Panc1 (cell line): ENCODE measurements at regions not wholly inside any gene's neighbourhood (a gene's known extent, or its start where the extent isn't known, plus 50 kb on each side); places are given as distances from the start of the nearest gene placed in this dataset.

Experiments used
- ATAC-seq: fragments of 200-7000 bp; cut with Tn5 transposase; 2 replicates; pipeline ENCODE4 v1.9.1; 2020; ENCODE audit warnings: mild to moderate bottlenecking, moderate library complexity
- BruUV-seq: library from RNA; stranded (reverse); fragments of 400-500 nt; replicated peaks from 2 replicates; lab custom pipeline; 2021; lab: Mats Ljungman, UMichigan
- CTCF ChIA-PET: fragments of 300-600 bp; sonication (Branson Sonifier 250); formaldehyde crosslinking; loops from one replicate; lab custom pipeline; 2022; ENCODE audit warnings: antibody characterized with exemption; lab: Charles Lee
- POLR2A ChIA-PET: fragments of 300-600 bp; sonication (Branson Sonifier 250); formaldehyde crosslinking; loops from one replicate; lab custom pipeline; 2022; ENCODE audit warnings: antibody characterized with exemption; lab: Charles Lee
- DNase-seq: peaks from one replicate; pipeline ENCODE4 v3.0.0-alpha.2; 2010; ENCODE audit warnings: low read depth, low spot score
- H3K27ac ChIP-seq: 2 replicates; pipeline ENCODE4 v1.5.1; 2011; ENCODE audit warnings: mild to moderate bottlenecking, low read length, inconsistent platforms
- H3K27me3 ChIP-seq: fragments of 200-500 bp; sonication (Bioruptor generic); 2 replicates; pipeline ENCODE4 v1.6.0; 2014; ENCODE audit warnings: low read length, inconsistent platforms; ENCODE audit not compliant: control insufficient read depth, insufficient read depth
- H3K36me3 ChIP-seq: fragments of 200-500 bp; sonication (Bioruptor generic); 2 replicates; pipeline ENCODE4 v1.5.1; 2014; ENCODE audit warnings: inconsistent platforms, mild to moderate bottlenecking, low read length, moderate library complexity; ENCODE audit not compliant: control insufficient read depth, insufficient read depth
- H3K4me1 ChIP-seq: 2 replicates; pipeline ENCODE4 v1.5.1; 2011; ENCODE audit warnings: inconsistent platforms, mild to moderate bottlenecking, low read length, moderate library complexity; ENCODE audit not compliant: control insufficient read depth, insufficient read depth
- H3K4me3 ChIP-seq, 2 experiments: 2 replicates each; pipeline ENCODE4 v1.5.1; 2011 to 2012; ENCODE audit warnings: low read depth in 2 of 2, low read length in 2 of 2, mild to moderate bottlenecking in 2 of 2, inconsistent platforms in 1 of 2, moderate library complexity in 1 of 2
- H3K9me3 ChIP-seq: fragments of 200-500 bp; sonication (Bioruptor generic); 2 replicates; pipeline ENCODE4 v1.5.1; 2014; ENCODE audit warnings: low read depth, mild to moderate bottlenecking, inconsistent platforms, low read length, moderate library complexity; ENCODE audit not compliant: control insufficient read depth, insufficient read depth
- CTCF ChIP-seq: fragments of 450-650 bp; IDR thresholded peaks from 2 replicates; pipeline ENCODE4 v1.5.1; 2017; ENCODE audit warnings: mild to moderate bottlenecking
- POLR2AphosphoS5 ChIP-seq: IDR thresholded peaks from 2 replicates; pipeline ENCODE4 v1.6.1; 2012; ENCODE audit warnings: mild to moderate bottlenecking, low read depth, low read length, moderate library complexity
- REST ChIP-seq, 2 experiments: IDR thresholded peaks; 2 replicates each; pipeline ENCODE4 v1.6.1; 2011 to 2012; ENCODE audit warnings: low read depth in 2 of 2, control low read depth in 1 of 2, low read length in 1 of 2, mild to moderate bottlenecking in 1 of 2, moderate library complexity in 1 of 2; ENCODE audit not compliant: insufficient read depth in 1 of 2
- SIN3A ChIP-seq: IDR thresholded peaks from 2 replicates; pipeline ENCODE4 v1.6.1; 2012; ENCODE audit warnings: low read depth, mild to moderate bottlenecking, low read length, moderate library complexity, borderline replicate concordance; ENCODE audit not compliant: insufficient read depth
- TCF7L2 ChIP-seq: IDR thresholded peaks from 2 replicates; pipeline ENCODE4 v1.6.1; 2011; ENCODE audit warnings: mild to moderate bottlenecking, low read depth, low read length, inconsistent platforms
- in situ Hi-C: cut with HindIII; loops from 2 replicates; pipeline ENCODE4 v1.10.0; 2016; ENCODE audit warnings: low sequenced_read_pairs, low pct_unique_long_range_greater_than_20kb
- intact Hi-C: fragments of 100-400 bp; cut with micrococcal nuclease; formaldehyde crosslinking; loops from one replicate; pipeline ENCODE4 v1.10.0; 2022; ENCODE audit not compliant: unreplicated experiment

DNA sequence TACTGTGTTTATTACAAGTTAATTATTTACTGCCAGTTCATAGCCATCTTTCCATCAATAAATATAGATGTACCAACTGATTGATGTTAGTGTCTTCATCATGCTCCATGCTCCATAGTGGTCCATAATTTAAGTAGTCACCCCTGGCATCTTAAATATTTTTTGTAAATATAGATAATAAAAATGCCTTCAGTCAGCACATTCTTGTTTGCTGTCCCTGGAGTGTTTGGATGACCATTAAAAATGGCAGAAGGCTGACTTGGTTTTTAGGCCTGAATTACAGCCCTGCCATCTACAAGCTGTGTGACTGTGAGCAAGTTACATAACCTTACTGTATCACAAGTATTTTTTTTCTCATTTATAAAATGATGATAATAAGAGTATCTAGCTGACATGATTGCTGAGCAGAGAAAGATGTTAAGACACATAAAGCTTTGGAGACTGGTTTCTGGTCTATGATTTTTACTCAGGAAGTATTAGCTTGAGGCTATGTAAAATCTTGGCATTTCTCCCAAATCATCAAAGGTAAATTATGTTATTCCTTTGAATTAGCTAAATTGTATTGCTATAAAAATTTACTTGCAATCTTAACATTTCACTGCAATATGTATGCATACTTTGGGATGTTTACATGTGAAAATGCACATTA is 427.2 kb downstream of the USP25 start:
- no peak overlapping the region for H3K4me3 ChIP-seq
- no peaks in the 10 kb centered on the region for H3K4me1 ChIP-seq
- no peaks in the 10 kb centered on the region for H3K9me3 ChIP-seq
- no peak overlapping the region for H3K27ac ChIP-seq
- H3K27me3 ChIP-seq = no peaks in the 10 kb centered on the region
- POLR2A ChIA-PET = no interaction called here
- CTCF ChIA-PET = no interaction called here
- intact Hi-C loops (no loop called here), in situ Hi-C loops (no loop called here)
- TF ChIP-seq POLR2AphosphoS5 = no peak
- no peak for TF ChIP-seq REST (IDR thresholded peaks at IDR 0.05; ENCODE audit: insufficient read depth in 1 of 2, low read depth in 2 of 2, low read length in 1 of 2)
- TF ChIP-seq CTCF = no peak
- no peak for TF ChIP-seq SIN3A
- no peak for TF ChIP-seq TCF7L2
- ATAC-seq = no peak
- H3K36me3 ChIP-seq = no peaks in the 10 kb centered on the region
- no TSS peak for BruUV-seq
- DNase-seq = no peak

- in situ Hi-C loops = no loop called here
- no peak overlapping the region for H3K27ac ChIP-seq
- no peak overlapping the region for H3K4me3 ChIP-seq
- ChIA-PET POLR2A (no interaction called here), CTCF (no interaction called here)
- H3K36me3 ChIP-seq = no peaks in the 10 kb centered on the region
- intact Hi-C loops = no loop called here
- BruUV-seq = no TSS peak
- H3K27me3 ChIP-seq = no peaks in the 10 kb centered on the region
- H3K4me1 ChIP-seq = no peaks in the 10 kb centered on the region
- no peak for DNase-seq
- ATAC-seq = no peak
- H3K9me3 ChIP-seq = no peaks in the 10 kb centered on the region
- TF ChIP-seq CTCF (no peak), REST (IDR thresholded peaks at IDR 0.05; ENCODE audit: insufficient read depth in 1 of 2, low read depth in 2 of 2, low read length in 1 of 2) (no peak)
Observed at GRCh38 chr21:16159213-16159970, 429.6 kb downstream of the USP25 start.
